Occipital lobe (tissue), 1 donor: ENCODE measurements at regions not wholly inside any gene's neighbourhood (a gene's known extent, or its start where the extent isn't known, plus 50 kb on each side); places are given as distances from the start of the nearest gene placed in this dataset.

Experiments
- DNase-seq: peaks from one replicate; lab custom pipeline; 2025; lab: John Stamatoyannopoulos, UW

DNA sequence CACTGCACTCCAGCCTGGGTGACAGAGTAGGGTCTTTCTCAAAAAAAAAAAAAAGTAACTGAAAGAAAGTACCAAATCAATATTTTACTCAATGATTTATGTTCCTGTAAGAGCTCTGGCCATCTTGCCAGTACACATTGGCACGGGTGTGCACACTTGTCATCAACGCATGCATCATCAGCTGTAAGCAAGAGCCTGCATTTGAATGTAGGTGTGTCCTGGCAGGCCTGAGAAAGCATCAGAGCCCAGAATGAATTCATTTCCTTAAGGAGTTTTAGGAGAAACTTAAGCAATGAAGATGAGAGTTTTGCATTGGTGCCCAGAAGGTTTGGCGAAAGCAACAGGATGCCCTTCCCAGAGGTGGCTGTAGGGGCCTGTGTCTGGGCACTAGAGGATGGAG, 88.5 kb upstream of the FZD10 start:
- no peak for DNase-seq

DNA sequence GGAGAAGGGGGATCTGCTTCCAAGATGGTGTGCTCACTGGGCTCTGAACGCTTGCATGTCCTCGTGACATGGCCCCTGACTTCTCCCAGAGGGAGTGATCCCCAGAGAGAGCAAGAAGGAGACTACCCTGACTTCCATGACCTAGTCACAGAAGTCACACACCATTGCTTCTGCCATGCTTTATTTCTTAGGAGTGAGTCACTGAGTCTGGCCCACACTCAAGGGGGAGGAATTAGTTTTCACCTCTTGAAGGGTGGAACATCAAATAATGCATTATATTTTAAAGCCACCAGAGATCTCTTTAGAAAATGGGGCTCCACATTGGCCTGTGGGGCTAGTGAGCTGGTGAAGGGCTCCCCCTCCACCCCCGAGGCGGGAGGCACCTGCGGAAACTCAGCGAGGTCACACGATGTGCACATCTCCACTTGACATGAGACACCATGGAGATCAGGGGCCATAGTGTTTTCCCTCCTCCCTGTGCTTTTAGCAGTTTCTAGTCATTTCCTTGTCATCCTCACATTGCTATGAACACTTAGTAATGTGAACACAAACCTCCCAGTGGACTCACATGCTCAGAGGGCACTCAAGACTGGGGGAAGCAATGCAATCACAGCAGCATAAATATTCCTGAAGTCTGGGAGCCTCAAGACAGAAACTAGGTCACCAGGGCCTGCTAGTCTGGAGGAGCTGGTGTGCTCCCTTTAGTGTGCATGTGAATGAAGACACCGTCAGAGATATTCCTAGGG, 87.4 kb upstream of the FZD10 start:
- DNase-seq, result no peak

DNA sequence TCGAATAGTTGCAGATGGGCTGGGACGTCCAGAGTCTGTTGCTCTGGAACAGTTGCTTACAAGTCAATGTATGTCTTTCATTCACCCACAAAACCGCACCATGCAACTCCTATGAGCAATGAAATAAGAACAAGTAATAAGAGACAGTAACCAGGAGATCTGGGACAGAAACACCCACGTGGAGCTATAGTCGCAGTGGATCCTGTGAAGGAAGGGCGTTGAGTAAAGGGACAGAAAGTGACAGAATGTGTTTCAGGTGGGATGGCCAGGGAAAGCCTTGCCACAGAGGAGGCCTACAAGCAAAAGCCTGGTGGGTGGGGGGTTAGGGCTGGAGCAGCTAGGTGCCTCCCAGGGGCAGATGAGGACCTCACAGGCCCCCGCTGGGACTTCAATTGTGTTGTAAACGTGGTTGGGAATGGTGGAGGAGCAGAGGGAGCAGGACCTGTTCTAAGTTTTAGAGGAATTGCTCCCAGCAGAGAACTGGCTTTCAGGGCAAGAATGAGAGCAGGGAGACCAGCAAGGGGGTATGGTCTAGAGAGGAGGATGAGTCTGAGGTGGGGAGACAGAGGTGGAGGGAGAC, 86.7 kb upstream of the FZD10 start:
- no peak for DNase-seq

DNA sequence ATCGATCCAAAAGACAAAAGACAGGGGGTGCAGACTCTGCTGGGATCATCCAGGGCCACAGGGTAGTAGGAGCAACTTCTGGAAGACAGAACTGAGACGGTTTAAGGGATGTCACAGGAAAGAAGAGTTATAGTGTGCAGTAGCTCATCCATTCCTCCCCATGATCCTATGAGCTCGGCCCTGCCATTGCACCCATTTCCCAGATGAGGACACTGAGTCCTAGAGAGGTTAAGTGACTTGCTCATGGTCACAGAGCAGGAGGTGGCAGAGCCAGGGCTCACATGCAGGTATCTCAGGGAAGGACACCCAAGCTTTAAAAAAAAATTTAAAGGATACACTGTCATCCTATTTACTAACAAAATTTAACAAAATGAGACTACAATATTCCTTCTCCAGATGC, 86.1 kb upstream of the FZD10 start:
- DNase-seq, result no peak

DNA sequence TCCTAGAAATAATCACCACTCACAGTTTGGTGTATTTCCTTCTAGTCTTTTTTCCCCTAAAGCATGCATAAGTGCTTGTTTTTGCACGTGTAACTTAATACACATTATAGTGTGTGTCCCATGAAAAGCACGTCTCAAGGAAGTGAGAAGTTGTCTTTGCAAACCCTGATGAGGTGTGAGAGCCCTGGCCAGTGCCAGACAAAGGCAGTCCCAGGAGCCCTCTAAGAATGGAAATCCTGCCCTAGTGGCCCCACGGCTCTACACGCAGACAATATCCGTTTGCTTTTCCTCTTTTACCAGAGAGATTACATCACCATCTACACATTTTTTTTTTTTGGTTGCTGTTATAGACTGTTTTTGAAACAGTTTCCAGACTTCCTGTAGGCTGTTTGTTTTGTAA, 85.5 kb upstream of the FZD10 start:
- no peak for DNase-seq

GRCh38 chr12:130078852-130079251, 83.4 kb upstream of the FZD10 start:
- DNase-seq, result no peak

- no peak for DNase-seq
These were observed 83.0 kb upstream of the FZD10 start for GRCh38 chr12:130079279-130079678.

- no peak for DNase-seq
These were observed 82.1 kb upstream of the FZD10 start for GRCh38 chr12:130080205-130080604.

- DNase-seq, result no peak
These were observed 81.0 kb upstream of the FZD10 start for GRCh38 chr12:130081117-130081805.

- no peak for DNase-seq
These were observed 79.3 kb upstream of the FZD10 start for GRCh38 chr12:130083002-130083401.

DNA sequence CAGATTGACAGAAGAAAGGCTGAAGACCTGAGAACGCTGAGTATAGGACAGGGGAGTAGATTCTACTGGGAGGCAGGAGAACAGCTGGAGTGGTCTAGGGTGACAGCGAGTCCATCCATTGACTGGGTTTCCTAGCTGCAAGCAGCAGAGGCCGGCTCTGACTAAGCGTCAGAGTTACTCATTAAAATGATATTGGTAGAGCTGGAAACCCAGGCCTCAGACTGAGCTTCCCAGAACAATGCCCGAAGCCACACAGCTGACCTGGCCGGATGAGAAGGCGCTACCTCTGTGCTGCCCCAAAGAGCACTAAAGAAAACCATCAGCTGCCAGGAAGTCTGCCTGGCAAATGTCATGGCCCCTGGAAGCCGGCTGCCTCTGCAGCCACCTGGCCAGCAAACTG, 78.5 kb upstream of the FZD10 start:
- no peak for DNase-seq

GRCh38 chr12:130084359-130084758, 77.9 kb upstream of the FZD10 start:
- DNase-seq, result no peak

DNA sequence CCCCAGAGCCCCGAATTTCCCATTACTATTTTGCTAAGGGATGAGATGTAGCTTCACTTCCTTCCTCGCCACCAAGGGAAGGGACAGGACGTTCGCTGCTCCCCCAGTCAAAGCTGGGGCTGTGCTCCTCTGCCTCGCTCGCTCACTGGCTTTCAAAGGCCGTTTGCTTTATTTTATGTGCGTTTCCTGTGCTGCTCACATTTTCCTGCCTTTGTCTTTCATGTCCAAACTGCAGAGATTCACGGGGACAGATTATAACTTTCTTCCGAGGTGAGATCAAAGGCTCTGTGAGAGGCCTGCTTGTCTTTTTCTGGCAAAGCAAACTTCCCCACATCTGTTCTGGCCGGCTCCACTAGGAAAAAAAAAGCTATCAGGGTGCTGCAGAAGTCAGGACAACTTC, 76.0 kb upstream of the FZD10 start:
- no peak for DNase-seq

DNA sequence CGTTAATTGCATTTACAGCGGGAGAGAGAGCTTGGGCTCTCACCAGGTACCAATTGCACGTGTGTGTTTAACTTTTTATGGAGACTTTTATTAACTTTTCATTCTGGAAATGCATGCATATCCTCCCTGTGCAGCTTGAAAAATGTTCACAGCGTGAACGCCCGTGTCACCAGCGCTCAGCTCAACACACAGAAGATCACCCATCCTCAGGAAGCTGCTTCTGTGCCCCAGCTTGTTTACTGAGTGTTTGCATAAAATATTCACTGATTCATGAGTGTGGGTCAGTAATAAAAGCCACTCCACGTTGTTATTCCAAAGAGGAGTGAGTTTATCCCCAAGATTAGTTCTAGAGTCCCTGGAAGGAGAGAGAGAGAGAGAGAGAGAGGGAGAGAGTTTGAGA, 75.5 kb upstream of the FZD10 start:
- no peak for DNase-seq

DNA sequence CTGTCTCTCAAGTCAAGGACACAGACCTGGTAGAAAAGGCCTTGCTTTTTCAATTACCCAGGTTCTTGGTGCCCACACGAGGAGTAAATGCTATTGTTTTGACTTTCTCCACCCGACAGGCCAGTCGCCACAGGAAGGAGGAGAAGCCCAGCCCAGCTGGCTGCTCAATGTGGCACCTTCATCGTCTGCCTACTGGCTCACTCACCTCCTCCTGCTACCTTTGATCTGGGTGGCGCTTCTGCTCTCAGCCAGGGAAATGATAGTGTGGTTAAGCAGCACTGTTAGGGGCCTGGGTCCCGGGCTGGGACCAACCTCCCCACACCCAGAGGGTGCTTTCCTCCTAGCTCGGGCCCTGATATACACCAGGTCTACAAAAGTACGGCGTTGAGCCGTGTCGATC, 75.0 kb upstream of the FZD10 start:
- no peak for DNase-seq

DNA sequence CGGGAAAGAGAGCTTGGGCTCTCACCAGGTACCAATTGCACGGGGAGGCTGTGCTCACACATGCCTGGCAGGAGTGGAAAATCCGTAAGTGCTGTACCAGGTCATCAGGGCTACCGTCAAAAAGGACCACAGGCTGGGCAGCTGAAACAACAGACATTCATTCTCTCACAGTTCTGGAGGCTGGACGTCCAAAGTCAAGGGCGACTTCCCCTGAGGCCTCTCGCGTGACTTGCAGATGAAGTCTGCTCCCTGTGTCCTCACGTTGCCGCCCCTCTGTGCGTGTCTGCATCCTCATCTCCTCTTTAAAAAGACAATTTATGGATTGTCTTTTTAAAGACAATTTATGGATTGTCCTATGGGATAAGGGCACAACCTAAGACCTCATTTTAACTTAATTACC, 73.8 kb upstream of the FZD10 start:
- no peak for DNase-seq

- no peak for DNase-seq
These were observed 71.7 kb upstream of the FZD10 start for GRCh38 chr12:130090542-130090941.

DNA sequence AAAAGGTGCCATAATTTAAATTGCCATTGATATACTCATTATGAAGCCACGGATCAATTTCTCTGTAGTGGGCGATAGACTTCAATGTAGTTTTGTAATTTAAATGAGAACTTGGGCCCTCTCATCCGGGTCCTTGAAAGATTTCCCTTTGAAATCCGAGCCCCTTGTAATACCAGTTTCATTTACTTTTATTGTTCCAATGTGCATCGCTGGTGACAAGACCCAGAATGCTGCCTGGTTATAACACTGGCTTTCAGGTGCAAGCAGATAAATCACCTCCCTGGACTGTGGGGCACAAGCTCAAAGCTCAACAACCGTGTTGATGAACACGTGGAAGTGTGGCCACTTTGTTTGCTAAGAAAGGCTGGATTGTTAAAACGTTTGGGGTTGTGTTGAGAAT, 68.9 kb upstream of the FZD10 start:
- no peak for DNase-seq

GRCh38 chr12:130097342-130097741, 64.9 kb upstream of the FZD10 start:
- no peak for DNase-seq

DNA sequence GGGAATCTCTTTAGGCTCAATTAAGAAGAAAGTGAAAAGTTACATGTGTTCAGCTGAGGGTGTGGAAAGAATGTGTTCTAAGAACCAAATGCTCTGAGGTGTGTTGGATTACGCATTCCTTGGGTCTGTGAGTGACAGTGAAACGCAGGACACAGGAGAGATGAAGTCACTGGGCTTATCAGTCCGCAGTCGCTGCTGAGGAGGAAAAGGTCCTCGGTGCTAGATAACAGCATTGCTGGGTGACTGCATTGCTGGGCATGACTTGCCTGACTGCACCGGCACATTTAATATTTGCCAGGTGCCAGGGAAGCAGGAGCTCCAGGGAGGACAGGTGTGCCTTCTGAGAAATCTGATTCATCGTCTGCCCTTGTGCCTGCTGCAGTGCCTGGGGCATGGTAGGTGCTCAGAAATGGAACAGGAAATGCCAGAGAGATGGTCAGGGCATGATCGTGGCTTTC, 64.4 kb upstream of the FZD10 start:
- DNase-seq, result no peak

DNA sequence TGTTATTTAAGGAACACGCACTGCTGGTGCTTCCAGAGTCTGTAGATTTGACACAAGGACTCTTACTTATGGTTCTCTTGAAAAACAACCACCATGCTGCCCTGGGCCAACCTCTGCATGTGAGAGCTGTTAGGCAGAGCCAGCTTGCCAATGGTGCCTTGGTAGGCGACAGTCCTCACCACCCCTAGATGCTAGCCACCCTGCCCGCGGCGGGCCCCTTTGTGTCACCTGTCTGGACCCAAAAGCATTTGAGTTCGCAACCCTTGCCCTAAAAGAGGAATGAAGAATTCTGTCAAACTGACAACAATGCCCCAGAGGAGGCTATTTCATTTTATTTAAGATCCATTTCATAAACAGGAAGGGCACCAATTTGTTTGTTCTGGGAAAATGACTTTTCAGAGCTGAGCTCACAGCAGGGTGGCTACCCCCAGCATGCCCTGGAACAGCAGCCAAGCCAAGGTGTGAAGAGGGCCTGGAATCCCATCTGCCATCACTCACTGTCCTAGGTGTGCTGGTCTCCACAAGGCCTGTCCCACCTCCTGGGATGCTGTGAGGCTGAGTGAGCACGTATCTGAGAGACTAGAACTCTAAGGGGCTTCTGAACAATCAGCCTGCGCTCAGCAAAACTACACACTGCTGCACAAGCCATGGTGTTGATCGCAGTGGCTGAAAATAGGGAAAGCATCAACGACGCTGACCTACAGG, 63.8 kb upstream of the FZD10 start:
- no peak for DNase-seq

DNA sequence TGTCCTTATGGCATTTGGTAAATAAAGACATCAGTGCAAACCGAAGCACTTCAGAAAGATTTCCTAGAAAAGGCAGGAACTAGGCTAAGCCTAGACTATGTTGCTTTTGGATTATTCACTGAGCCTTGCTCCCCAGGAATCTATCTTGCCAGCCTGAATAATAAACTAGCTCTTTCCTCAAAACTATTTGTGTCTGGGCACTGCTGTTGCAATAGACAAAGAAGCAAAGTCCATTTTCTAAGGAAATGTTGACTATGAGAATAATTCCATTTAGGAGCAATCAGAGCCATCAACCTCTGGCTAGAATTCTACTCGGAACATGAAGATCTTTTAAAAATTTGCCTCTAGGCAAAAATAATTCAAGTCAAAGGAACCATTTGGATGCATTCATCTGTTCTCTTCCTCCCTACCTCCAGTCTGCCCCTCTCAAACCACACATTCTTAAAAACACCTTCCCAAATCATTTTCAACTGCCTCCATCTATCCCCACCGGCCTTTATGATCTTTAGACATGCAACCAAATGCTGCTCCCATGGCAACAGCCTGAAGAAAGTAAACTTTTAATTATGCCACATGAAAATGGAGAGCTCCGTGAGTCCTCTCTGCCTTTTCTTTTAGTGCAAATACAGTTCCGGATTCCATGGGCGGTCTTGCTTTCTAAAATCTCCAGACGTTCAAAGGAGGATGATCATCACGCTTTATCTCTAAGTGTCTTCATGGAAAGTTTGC, 61.5 kb upstream of the FZD10 start:
- no peak for DNase-seq
